HCT116 (cell line): ENCODE measurements at regions not wholly inside any gene's neighbourhood (a gene's known extent, or its start where the extent isn't known, plus 50 kb on each side); places are given as distances from the start of the nearest gene placed in this dataset.

Experiments
- ATAC-seq: fragments of 200-7000 bp; cut with Tn5 transposase; 2 replicates; pipeline ENCODE4 v1.9.1; 2020; ENCODE audit warnings: mild to moderate bottlenecking, moderate library complexity
- BruUV-seq: library from RNA; stranded (reverse); fragments of 400-500 nt; replicated peaks from 2 replicates; lab custom pipeline; 2021; lab: Mats Ljungman, UMichigan
- CTCF ChIA-PET: fragments of 300-600 bp; sonication (Branson Sonifier 250); formaldehyde crosslinking; loops from one replicate; lab custom pipeline; 2021; ENCODE audit warnings: antibody characterized with exemption; lab: Charles Lee
- POLR2A ChIA-PET: fragments of 300-600, 350-600 bp; sonication (Branson Sonifier 250); formaldehyde crosslinking; loops from one replicate; lab custom pipeline; 2021; ENCODE audit warnings: antibody characterized with exemption; lab: Charles Lee
- RAD21 ChIA-PET, 2 experiments: fragments of 300-600 bp; sonication (Branson Sonifier 250); formaldehyde crosslinking; loops; one replicate each; lab custom pipeline; 2023; ENCODE audit warnings: low total read pairs in 2 of 2; ENCODE audit not compliant: uncharacterized antibody in 2 of 2, unreplicated experiment in 2 of 2, low non-redundant PET in 1 of 2; lab: Charles Lee
- DNase-seq: peaks from one replicate; pipeline ENCODE4 v3.0.0-alpha.2; 2010; ENCODE audit warnings: low read depth, low spot score
- H2AFZ ChIP-seq: fragments of 200-600 bp; shearing (Covaris generic), sonication (generic); 2 replicates; pipeline ENCODE4 v1.6.1; 2017; ENCODE audit warnings: low read depth, mixed run types, mixed read lengths, antibody characterized with exemption, low read length; ENCODE audit not compliant: poor library complexity, severe bottlenecking
- H3K27ac ChIP-seq: 2 replicates; pipeline ENCODE4 v1.5.1; 2012; ENCODE audit warnings: low read depth, low read length
- H3K27me3 ChIP-seq: fragments of 200-600 bp; sonication (generic); 2 replicates; pipeline ENCODE4 v1.6.1; 2016; ENCODE audit warnings: mixed run types, low read length, mixed read lengths; ENCODE audit not compliant: insufficient read depth
- H3K36me3 ChIP-seq, 2 experiments: fragments of 200-500 bp in 1 of 2; fragments of 200-600 bp in 1 of 2; sonication (Bioruptor generic) in 1 of 2; sonication (generic) in 1 of 2; 2 replicates each; pipeline versions ENCODE4 v1.5.1 to v1.6.1; 2014 to 2016; ENCODE audit warnings: low read length in 2 of 2, inconsistent platforms in 1 of 2, mixed read lengths in 1 of 2, mixed run types in 1 of 2; ENCODE audit not compliant: insufficient read depth in 2 of 2, control insufficient read depth in 1 of 2
- H3K4me1 ChIP-seq, 2 experiments: fragments of 200-600 bp in 1 of 2; sonication (generic) in 1 of 2; 2 replicates each; pipeline versions ENCODE4 v1.5.1 to v1.6.1; 2012 to 2017; ENCODE audit warnings: low read length in 2 of 2, inconsistent platforms in 1 of 2, mild to moderate bottlenecking in 1 of 2, mixed read lengths in 1 of 2, mixed run types in 1 of 2, moderate library complexity in 1 of 2; ENCODE audit not compliant: insufficient read depth in 2 of 2, control insufficient read depth in 1 of 2
- H3K4me2 ChIP-seq: fragments of 200-600 bp; sonication (generic); 2 replicates; pipeline ENCODE4 v1.6.1; 2017; ENCODE audit warnings: mixed run types, low read length, mixed read lengths
- H3K4me3 ChIP-seq, 2 experiments: fragments of 200-600 bp in 1 of 2; sonication (generic) in 1 of 2; replicated peaks in 1 of 2; 2 replicates each; pipeline ENCODE4 v1.5.1; 2011 to 2016; ENCODE audit warnings: low read length in 2 of 2, control low read depth in 1 of 2, low read depth in 1 of 2, mild to moderate bottlenecking in 1 of 2, mixed read lengths in 1 of 2, mixed run types in 1 of 2
- H3K79me2 ChIP-seq: fragments of 200-600 bp; sonication (generic); 2 replicates; pipeline ENCODE4 v1.6.1; 2017; ENCODE audit warnings: mild to moderate bottlenecking, mixed run types, low read length, moderate library complexity, mixed read lengths; ENCODE audit not compliant: insufficient read depth
- H3K9ac ChIP-seq: fragments of 200-600 bp; sonication (generic); 2 replicates; pipeline ENCODE4 v1.6.1; 2016; ENCODE audit warnings: low read length, mixed read lengths
- H3K9me2 ChIP-seq: fragments of 200-600 bp; sonication (generic), shearing (Covaris generic); 2 replicates; pipeline ENCODE4 v1.6.1; 2017; ENCODE audit warnings: mixed run types, mild to moderate bottlenecking, moderate library complexity; ENCODE audit not compliant: insufficient read depth
- H3K9me3 ChIP-seq, 2 experiments: fragments of 200-500 bp in 1 of 2; fragments of 200-600 bp in 1 of 2; sonication (Bioruptor generic) in 1 of 2; sonication (generic) in 1 of 2; 2 replicates each; pipeline ENCODE4 v1.6.1; 2014 to 2017; ENCODE audit warnings: low read length in 2 of 2, mixed read lengths in 2 of 2, inconsistent platforms in 1 of 2, low read depth in 1 of 2, mild to moderate bottlenecking in 1 of 2, mixed run types in 1 of 2, moderate library complexity in 1 of 2; ENCODE audit not compliant: control insufficient read depth in 1 of 2, insufficient read depth in 1 of 2
- H4K20me1 ChIP-seq: fragments of 200-600 bp; sonication (generic), shearing (Covaris generic); 2 replicates; pipeline ENCODE4 v1.6.1; 2017; ENCODE audit warnings: mixed run types, mild to moderate bottlenecking, moderate library complexity; ENCODE audit not compliant: insufficient read depth
- ATF3 ChIP-seq: IDR thresholded peaks from 2 replicates; pipeline ENCODE4 v1.6.1; 2012
- CEBPB ChIP-seq: IDR thresholded peaks from 2 replicates; pipeline ENCODE4 v1.6.1; 2012; ENCODE audit warnings: low read depth
- ELF1 ChIP-seq: IDR thresholded peaks from 2 replicates; pipeline ENCODE4 v1.6.1; 2012; ENCODE audit warnings: low read depth, borderline replicate concordance
- EZH2 ChIP-seq: fragments of 200-600 bp; sonication (generic); IDR thresholded peaks from 2 replicates; pipeline ENCODE4 v1.6.1; 2017; ENCODE audit warnings: antibody characterized with exemption, mixed run types
- JUND ChIP-seq: IDR thresholded peaks from 2 replicates; pipeline ENCODE4 v1.6.1; 2012
- MAX ChIP-seq: IDR thresholded peaks from 2 replicates; pipeline ENCODE4 v1.6.1; 2012
- POLR2AphosphoS5 ChIP-seq: IDR thresholded peaks from 2 replicates; pipeline ENCODE4 v1.6.1; 2011; ENCODE audit warnings: mild to moderate bottlenecking, low read depth, low read length, moderate library complexity
- REST ChIP-seq: IDR thresholded peaks from 2 replicates; pipeline ENCODE4 v1.6.1; 2012; ENCODE audit warnings: low read depth
- SIN3A ChIP-seq: IDR thresholded peaks from 2 replicates; pipeline ENCODE4 v1.6.1; 2012; ENCODE audit warnings: low read depth
- ZBTB33 ChIP-seq: IDR thresholded peaks from 2 replicates; pipeline ENCODE4 v1.6.1; 2011; ENCODE audit warnings: mild to moderate bottlenecking, low read length, moderate library complexity; ENCODE audit not compliant: insufficient replicate concordance; ENCODE audit errors: extremely low read depth
- ZNF274 ChIP-seq: fragments of 200-500 bp; sonication (Bioruptor generic); IDR thresholded peaks from 2 replicates; pipeline ENCODE4 v1.6.1; 2014; ENCODE audit warnings: mild to moderate bottlenecking, low read depth, low read length, inconsistent platforms
- intact Hi-C: fragments of 100-400 bp; cut with micrococcal nuclease; formaldehyde crosslinking; loops from 2 replicates; pipeline ENCODE4 v1.10.0; 2022

GRCh38 chr2:238634701-238635357 lies 208.1 kb downstream of the ASB1 start:
- TF ChIP-seq SIN3A (no peak), JUND (no peak), ELF1 (no peak), REST (no peak), EZH2 (no peak)
- TF ChIP-seq, all 23 proteins: peak for 0
- Histone ChIP-seq H3K4me2 (no peak overlapping the region), H3K27me3 (no peaks in the 10 kb centered on the region), H3K27ac (no peak overlapping the region), H3K9ac (no peak overlapping the region), H3K4me1 (no peaks in the 10 kb centered on the region), H3K79me2 (no peaks in the 10 kb centered on the region), H2AFZ (no peak overlapping the region), H3K36me3 (no peaks in the 10 kb centered on the region), H3K9me2 (no peaks in the 10 kb centered on the region), H4K20me1 (no peaks in the 10 kb centered on the region), H3K9me3 (no peaks in the 10 kb centered on the region), H3K4me3 (no peak overlapping the region)
- no peak for ATAC-seq
- no peak for DNase-seq
- ChIA-PET RAD21 (interaction anchor here in 1 of 2 experiments (0.6 kb wide), 1 partner anchor 398 kb away, joined by 3 read pairs; no protein-coding TSS in a partner anchor), CTCF (no interaction called here), POLR2A (no interaction called here)
- no TSS peak for BruUV-seq
- intact Hi-C loops = no loop called here

GRCh38 chr2:238635647-238636051 lies 208.9 kb downstream of the ASB1 start:
- Histone ChIP-seq H3K4me3 (no peak overlapping the region), H3K4me1 (no peaks in the 10 kb centered on the region), H3K9me3 (no peaks in the 10 kb centered on the region), H2AFZ (no peak overlapping the region), H4K20me1 (no peaks in the 10 kb centered on the region), H3K27ac (no peak overlapping the region), H3K36me3 (no peaks in the 10 kb centered on the region), H3K4me2 (no peak overlapping the region), H3K79me2 (no peaks in the 10 kb centered on the region), H3K27me3 (no peaks in the 10 kb centered on the region), H3K9me2 (no peaks in the 10 kb centered on the region), H3K9ac (no peak overlapping the region)
- ChIA-PET POLR2A (no interaction called here), RAD21 (no interaction called here), CTCF (no interaction called here)
- intact Hi-C loops = no loop called here
- DNase-seq = no peak
- no TSS peak for BruUV-seq
- no peak for ATAC-seq
- no peak for TF ChIP-seq ZNF274
- no peak for TF ChIP-seq CEBPB
- no peak for TF ChIP-seq MAX
- TF ChIP-seq EZH2 = no peak
- no peak for TF ChIP-seq ATF3
- TF ChIP-seq POLR2AphosphoS5 = no peak
- no peak for TF ChIP-seq ZBTB33
